ENCODE measurements at regions not wholly inside any gene's neighbourhood (a gene's known extent, or its start where the extent isn't known, plus 50 kb on each side); places are given as distances from the start of the nearest gene placed in this dataset.

GRCh38 chr9:14542071-14542470 lies 151.2 kb downstream of the ZDHHC21 start (continued):
- TF ChIP-seq CHD7 (IDR thresholded peaks at IDR 0.05; ENCODE audit: insufficient replicate concordance, low read length) (no peak), CTBP2 (IDR thresholded peaks at IDR 0.05; ENCODE audit: borderline replicate concordance, insufficient read depth, insufficient read length, low read length) (no peak), RFX5 (IDR thresholded peaks at IDR 0.05; ENCODE audit: borderline replicate concordance, low read depth, low read length) (no peak), JUND (IDR thresholded peaks at IDR 0.05; ENCODE audit: low read length) (no peak), SIN3A (conservative IDR thresholded peaks at IDR 0.05 in 1 of 2, IDR thresholded peaks at IDR 0.05 in 1 of 2; ENCODE audit: low read depth in 1 of 2, low read length in 2 of 2) (0 out of 4 replicates have a peak, but pooled peaks of 1 of the 2 experiments have one; percentile 44), BCL11A (IDR thresholded peaks at IDR 0.05; ENCODE audit: low read depth in 2 of 2, low read length in 2 of 2) (no peak), BRCA1 (IDR thresholded peaks at IDR 0.05; ENCODE audit: low read depth, low read length) (no peak), FOSL1 (IDR thresholded peaks at IDR 0.05; ENCODE audit: insufficient read depth, low read depth, low read length) (no peak), SP4 (IDR thresholded peaks at IDR 0.05; ENCODE audit: low read length) (no peak), CBX8 (IDR thresholded peaks at IDR 0.05; ENCODE audit: borderline replicate concordance, low read depth, low read length) (no peak), MAX (IDR thresholded peaks at IDR 0.05) (peak; percentile 45; the same call in 1 of the 2 replicates)
